NB4 (cell line): ENCODE measurements at regions not wholly inside any gene's neighbourhood (a gene's known extent, or its start where the extent isn't known, plus 50 kb on each side); places are given as distances from the start of the nearest gene placed in this dataset.

Experiments
- DNase-seq: peaks from one replicate; pipeline ENCODE4 v3.0.0; 2010; ENCODE audit warnings: low read depth
- H3K4me3 ChIP-seq: one replicate; pipeline ENCODE4 v1.5.1; 2011; ENCODE audit warnings: mild to moderate bottlenecking, low read depth, low read length, moderate library complexity
- MYC ChIP-seq: IDR thresholded peaks from 2 replicates; pipeline ENCODE4 v1.6.1; 2011; ENCODE audit warnings: low read depth, low read length
- POLR2A ChIP-seq: IDR thresholded peaks from 2 replicates; pipeline ENCODE4 v1.6.1; 2011; ENCODE audit warnings: mild to moderate bottlenecking; ENCODE audit not compliant: insufficient read length; ENCODE audit errors: extremely low read depth
- TF ChIP-seq, protein P1 (sequence below): IDR thresholded peaks from one replicate; pipeline ENCODE4 v1.5.1; 2012; ENCODE audit warnings: low read depth, low read length
- TF ChIP-seq, protein P2 (sequence below): IDR thresholded peaks from 2 replicates; pipeline ENCODE4 v1.6.1; 2011; ENCODE audit warnings: low read depth, low read length

DNA sequence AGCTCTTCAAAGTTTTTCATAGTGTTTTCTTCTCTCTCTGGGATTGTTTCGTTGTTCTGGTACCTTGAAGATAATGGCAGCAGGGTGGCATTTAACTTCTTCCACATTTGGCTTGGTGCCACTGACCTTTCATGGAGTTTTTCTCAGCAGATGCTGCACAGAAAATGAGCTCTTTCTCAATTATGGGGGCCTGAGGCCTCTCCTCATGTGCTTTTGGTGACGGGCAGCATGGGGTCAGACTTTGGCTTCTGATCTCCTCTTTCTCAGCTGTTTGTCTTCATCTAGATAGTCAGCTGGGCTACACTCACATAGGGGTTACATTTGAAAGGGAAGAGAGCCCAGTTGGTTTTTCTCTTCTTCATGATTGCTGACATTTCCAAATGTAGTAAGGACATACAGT, 76.3 kb downstream of the FAT3 start:
- no peak overlapping the region for H3K4me3 ChIP-seq
- no peak for DNase-seq
- TF ChIP-seq, protein P1, sequence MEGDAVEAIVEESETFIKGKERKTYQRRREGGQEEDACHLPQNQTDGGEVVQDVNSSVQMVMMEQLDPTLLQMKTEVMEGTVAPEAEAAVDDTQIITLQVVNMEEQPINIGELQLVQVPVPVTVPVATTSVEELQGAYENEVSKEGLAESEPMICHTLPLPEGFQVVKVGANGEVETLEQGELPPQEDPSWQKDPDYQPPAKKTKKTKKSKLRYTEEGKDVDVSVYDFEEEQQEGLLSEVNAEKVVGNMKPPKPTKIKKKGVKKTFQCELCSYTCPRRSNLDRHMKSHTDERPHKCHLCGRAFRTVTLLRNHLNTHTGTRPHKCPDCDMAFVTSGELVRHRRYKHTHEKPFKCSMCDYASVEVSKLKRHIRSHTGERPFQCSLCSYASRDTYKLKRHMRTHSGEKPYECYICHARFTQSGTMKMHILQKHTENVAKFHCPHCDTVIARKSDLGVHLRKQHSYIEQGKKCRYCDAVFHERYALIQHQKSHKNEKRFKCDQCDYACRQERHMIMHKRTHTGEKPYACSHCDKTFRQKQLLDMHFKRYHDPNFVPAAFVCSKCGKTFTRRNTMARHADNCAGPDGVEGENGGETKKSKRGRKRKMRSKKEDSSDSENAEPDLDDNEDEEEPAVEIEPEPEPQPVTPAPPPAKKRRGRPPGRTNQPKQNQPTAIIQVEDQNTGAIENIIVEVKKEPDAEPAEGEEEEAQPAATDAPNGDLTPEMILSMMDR = no peak
- TF ChIP-seq POLR2A (no peak), MYC (no peak)
- TF ChIP-seq, protein P2, sequence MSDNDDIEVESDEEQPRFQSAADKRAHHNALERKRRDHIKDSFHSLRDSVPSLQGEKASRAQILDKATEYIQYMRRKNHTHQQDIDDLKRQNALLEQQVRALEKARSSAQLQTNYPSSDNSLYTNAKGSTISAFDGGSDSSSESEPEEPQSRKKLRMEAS = no peak

DNA sequence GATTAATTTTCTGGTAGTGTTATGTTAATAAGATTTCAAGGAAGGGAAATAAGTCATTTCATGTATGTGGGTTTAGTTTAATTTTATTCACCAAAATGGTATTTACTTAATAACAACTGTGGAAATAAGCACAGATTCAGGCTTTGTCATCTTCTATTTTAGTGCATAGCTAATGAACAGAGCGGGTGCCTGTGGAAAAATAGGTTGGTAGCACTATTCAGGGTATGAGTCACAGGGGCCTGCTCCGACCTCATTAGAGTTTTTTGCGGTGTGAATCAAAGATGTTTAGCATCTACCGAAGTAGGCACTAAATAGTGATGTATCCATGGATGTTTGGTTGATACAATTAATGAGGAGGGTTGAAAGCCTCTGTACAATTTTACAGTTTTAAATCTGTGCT, 78.2 kb downstream of the FAT3 start:
- TF ChIP-seq POLR2A (no peak), MYC (no peak)
- TF ChIP-seq, protein P2 = no peak
- TF ChIP-seq, protein P1 = no peak
- H3K4me3 ChIP-seq = no peak overlapping the region
- no peak for DNase-seq

DNA sequence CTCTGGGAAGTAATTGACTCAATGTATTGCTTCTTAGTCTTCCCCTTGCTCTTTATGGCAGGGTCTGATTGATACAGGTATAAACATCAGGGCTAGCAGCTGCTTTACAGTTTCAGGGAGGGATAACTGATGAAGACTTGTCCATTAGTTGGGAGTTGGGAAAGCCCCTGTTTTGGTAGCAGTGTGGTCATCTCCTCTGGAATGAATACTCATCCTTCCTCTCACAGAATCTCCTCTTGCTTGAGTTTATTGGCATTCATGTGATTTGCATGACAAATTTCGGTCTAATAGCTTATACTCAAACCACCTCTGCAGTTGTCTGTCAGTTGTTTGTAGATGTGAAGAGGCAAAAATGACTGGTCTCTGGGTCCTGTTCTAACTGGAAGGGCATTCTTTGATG, 79.7 kb downstream of the FAT3 start:
- no peak overlapping the region for H3K4me3 ChIP-seq
- DNase-seq = no peak

DNA sequence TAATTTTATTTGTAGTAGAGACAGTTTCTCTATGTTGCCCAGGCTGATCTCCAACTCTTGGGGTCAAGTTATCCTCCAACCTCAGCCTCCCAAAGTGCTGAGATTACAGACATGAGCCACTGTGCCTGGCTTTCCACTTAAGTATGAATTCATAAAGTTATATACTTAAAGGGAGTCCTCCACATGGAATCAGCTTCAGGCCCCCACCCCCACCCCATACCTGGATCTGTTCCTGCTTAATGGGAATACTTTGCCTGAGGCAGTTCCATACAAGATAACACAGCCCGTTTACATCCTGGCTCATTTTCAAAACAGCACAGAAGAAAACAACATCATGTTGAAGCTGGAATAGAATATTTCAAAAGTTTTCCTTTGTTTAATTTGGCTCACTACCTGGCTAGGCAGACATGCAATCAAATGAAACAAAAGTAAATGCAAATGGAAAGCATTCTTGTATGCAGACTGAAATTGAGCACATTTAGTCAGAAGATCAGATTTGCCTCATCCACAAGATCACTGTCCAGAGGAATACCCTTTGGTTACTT, 82.4 kb downstream of the FAT3 start:
- DNase-seq = no peak
- H3K4me3 ChIP-seq = no peak overlapping the region
- TF ChIP-seq, protein P2 = no peak
- TF ChIP-seq, protein P1 = no peak
- TF ChIP-seq POLR2A (no peak), MYC (no peak)

More for the DNA sequence above, 79.7 kb downstream of the FAT3 start:
- TF ChIP-seq, protein P2 = no peak
- TF ChIP-seq POLR2A = no peak
- TF ChIP-seq, protein P1 = no peak
- TF ChIP-seq MYC = no peak

DNA sequence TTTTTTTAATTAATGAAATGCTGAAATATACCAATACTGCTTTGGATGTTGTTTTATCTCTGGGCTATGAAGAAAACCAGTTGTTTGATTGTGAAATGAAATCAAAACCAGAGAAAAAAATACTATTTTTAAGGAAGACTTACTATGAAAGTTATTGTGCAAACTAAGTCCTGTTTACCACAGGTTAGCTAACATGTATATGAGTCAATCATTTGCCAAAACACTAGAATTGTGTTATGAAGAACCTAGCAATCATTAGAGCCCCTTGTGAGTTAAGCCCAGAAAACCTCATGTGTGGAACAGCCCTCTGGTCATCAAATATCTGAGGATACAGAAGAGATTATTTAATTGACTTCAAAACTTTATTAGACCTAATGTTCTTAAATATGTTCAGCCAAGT, 83.7 kb downstream of the FAT3 start:
- no peak for DNase-seq
- no peak overlapping the region for H3K4me3 ChIP-seq
- TF ChIP-seq, protein P1 = no peak
- TF ChIP-seq MYC (no peak), POLR2A (no peak)
- TF ChIP-seq, protein P2 = no peak
